ENCODE measurements at regions not wholly inside any gene's neighbourhood (a gene's known extent, or its start where the extent isn't known, plus 50 kb on each side); places are given as distances from the start of the nearest gene placed in this dataset.

- TF ChIP-seq CTCF (IDR thresholded peaks at IDR 0.05) (no peak), EZH2 (IDR thresholded peaks at IDR 0.05) (no peak)
These were observed 126.2 kb upstream of the SOX5 start for GRCh38 chr12:24075650-24076049.

Measured in neural progenitor cell (in vitro differentiated cells).